ENCODE measurements at regions not wholly inside any gene's neighbourhood (a gene's known extent, or its start where the extent isn't known, plus 50 kb on each side); places are given as distances from the start of the nearest gene placed in this dataset.
"Not testable (repeated sequence)": the region's sequence is repeated elsewhere in the genome, so short reads cannot be mapped to it uniquely, and the experiment has no call there.

DNA sequence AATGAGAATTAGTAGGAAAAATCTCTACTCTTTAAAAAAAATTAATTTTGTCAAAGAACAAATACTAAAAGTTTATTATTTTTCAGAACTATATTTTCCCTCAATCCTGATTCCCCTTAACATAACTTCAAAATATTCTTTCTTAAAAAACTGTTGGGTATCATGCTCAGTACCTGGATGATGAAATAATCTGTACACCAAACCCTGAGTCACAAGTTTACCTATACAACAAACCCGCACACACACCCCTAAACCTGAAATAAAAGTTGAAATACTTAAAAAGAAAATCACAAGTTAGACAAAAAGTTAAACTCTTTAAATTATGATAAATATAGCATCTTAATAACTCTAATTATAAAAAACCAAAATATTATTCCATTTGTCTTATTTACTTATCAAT, 812.3 kb downstream of the MAT2B start:
- no peak for DNase-seq

DNA sequence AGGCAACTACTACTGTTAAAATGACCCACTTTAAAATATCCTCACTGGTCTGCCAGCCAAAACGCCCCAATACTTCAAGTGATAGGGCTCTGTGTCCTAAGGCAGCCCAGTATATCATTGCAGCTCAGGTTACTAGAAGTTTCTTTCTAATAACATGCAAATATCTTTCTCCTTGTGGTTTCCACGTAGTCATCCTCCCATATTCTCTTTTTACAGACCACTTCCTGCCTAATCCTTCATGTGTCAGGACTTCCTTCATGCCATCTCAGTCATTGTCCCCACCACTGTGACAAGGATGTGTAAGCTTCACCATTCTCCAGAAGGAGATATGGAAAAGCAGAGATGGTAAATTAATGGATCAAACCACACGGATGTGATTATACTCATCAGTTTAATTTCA, 813.7 kb downstream of the MAT2B start:
- DNase-seq = no peak

DNA sequence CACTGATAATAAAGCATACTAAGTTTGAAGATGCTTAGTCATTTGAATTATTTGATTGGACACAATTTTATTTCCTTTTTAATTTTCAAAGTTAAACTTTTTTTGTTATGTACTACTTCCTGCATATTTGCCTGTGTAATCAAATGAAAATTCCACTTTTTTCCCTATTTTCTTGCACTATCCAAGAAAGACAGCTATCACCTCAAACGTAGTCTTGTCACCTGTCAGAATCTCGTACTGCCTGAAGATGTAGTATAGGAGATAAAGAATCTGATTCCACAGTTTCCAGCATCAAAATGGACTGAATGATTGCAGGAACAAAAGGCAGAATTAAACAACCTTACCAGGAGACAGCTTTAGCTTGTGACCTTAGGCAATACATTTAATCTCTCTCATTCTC, 818.8 kb downstream of the MAT2B start:
- DNase-seq = no peak

DNA sequence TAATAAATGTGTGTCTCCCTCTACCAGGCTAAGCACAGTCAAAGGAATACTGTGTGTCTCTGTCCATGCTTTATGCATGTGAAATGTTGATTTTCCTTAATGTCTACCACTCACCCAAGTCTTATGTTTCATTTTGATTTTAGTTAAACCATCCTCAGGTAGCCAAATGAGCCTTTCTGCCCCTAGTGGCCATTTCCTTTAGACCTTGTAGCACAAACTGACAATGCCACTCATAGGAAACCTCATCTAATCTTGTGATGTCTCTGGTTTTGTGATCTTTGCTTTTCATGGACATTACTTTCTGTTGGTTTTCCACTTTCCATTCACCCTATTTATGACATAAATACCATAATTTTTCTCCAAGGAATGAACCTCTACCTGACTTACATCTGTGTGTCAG, 820.8 kb downstream of the MAT2B start:
- DNase-seq = no peak

DNA sequence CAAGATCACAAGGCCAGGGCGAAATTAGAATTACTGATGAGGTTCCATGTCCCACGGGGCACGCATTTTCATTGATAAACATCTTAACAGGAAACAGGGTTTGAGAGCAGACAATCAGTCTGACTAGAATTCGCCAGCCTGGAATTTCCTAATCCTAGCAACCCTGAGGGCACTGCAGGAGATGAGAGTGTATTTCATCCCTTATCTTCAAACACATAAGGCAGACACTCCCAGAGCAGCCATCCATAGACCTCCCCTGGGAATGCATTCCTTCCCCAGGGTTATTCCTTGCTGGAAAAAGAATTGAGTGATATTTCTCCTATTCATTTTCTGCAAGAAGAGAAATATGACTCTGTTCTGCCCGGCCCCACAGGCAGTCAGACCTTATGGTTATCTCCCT, 821.7 kb downstream of the MAT2B start:
- DNase-seq = not testable (repeated sequence)

DNA sequence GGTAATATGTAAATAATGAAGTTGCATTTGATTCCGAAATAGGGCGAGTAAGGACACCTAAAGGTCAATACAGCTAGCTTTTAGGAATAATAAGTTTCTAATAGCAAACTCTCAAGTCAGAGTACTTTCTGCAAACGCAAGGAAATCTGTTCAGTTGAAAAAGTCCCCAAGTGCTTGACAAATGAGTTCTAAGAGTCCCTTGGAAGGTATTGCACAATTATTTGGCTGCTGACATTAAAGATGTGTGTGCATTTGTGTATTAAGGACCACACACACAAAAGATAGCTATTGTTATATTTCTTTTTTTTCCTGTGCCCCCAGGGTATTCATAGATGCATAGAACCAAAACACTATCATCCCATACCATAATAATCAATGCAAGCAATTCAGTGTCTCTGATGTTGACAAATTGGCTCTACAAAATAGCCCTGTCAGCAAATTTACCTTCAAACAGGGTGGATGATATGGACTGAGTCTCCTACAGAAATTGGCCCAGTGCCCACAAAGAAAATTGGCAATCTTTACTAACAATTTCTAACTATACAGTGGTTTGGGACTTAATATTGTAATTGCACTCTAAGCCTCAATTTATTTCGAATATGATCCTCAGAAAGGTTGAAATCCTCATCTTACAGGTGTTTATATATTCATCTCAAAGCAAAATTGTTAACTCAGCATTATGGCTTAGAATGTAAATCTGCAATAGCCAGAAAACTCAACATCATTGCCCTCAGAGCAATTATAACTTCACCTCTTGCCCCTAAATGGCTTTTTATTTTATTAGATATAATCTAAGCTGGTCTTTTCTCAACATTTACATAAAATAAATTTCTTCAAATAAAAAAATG, 827.2 kb downstream of the MAT2B start:
- DNase-seq = no peak

DNA sequence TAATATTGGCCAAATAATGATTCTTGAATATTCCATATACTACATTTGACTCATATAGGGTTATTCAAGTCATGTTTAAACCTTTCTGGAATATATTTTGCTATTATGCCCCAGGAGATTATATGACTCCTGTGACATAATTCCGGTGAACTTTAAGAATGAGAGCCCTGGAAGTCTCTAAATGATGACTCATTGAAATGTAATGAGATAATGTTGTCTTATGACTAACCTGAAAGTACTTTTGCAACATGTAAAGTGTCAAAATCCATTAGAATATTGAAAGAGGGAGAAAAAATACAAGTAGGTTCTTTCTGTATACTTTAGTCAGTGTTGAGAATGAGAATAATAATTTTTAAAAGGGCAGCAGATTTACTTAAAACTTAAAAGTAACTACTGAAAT, 830.4 kb downstream of the MAT2B start:
- no peak for DNase-seq

DNA sequence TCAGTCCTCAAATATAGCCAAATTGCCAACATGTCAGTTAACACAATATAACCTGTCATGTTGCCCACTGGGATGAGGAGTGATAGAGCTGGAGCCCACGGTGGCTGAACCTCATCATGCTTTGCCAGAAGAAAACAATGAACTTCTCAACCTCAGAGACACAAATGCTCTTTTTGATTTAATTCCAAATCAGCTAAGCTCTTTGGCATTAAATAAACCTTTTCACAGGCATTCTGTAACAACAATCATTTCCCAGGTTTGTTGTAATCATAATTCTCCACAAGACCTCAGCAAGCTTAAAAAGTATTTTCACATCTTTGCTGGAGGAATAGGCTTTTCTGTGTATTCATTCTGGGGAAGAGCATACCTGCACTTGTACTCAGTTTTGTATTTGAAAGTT, 830.9 kb downstream of the MAT2B start:
- DNase-seq = no peak

DNA sequence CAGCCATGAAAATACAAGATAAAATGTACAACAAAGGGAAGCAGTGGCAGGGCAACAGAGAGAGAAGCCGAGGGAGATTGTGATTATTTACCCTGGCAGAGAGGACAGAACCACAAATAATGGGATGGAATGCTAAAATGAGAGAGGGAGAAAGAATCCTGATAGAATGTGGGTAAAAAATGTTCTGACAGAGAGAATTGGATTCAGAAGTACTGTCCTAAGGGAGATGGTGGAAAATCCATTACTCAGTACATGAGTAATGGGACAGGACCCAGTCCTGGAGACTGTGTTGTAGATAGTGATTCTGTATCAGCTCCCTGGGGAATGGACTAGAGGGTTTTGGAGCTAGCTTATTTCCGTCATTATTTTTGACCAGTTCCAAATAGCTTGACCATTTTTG, 831.5 kb downstream of the MAT2B start:
- DNase-seq = no peak

DNA sequence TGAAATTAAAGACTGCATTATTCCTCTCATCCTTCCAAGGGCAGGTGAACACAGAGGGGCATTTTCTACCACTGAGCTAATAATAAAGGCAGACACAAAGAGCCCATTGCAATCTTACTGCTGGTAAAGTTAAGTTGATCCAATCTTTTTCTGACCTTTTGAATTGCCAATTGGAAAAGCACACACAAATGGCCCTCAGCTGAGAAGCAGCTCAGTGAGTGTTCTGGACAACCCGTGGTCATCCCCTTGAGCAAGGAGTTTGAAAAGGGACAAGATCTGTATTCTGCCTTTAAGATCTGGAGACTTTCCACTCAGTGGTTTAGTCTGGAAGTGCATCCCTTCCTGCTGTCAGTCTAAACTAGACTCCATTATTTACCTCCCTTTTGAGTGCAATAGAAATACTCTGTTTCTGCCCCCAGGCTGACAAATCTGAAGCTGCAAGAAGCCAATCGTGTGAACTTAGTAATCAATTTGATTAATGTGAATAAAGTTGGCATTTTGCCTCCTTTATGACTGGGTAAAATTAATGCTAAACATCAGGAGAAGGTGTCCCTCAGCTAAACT, 835.7 kb downstream of the MAT2B start:
- DNase-seq = no peak

DNA sequence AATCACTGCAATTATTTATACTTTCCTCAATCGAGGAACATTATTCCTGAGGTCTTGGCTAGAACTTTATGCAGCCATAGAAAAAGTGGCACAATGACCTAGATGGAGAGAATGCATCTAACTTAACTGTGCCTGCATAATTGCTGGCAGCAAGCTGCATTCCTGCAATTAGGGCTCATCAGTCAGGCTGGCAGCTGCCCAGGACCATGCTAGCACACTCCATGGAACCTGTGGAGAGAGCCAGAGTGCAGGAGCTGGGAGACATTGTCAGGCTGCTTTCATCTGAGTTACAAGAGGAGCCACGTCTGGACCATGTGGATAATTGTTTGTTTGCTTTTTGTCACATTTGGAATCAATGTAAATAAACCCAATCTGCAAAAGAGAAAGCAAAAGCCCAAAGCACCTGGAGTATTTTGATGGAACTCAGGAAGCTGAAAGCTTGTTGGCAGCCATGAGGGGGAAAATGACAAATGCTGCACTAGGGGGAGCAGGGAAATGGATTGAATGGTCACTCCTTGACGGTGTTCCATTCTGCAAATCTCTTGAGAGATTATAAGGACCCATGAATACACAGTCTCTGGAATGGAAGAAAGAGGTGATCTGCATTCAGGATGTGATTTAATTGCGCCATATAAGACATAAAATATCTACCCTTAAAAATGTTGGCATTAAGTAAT, 839.9 kb downstream of the MAT2B start:
- no peak for DNase-seq

DNA sequence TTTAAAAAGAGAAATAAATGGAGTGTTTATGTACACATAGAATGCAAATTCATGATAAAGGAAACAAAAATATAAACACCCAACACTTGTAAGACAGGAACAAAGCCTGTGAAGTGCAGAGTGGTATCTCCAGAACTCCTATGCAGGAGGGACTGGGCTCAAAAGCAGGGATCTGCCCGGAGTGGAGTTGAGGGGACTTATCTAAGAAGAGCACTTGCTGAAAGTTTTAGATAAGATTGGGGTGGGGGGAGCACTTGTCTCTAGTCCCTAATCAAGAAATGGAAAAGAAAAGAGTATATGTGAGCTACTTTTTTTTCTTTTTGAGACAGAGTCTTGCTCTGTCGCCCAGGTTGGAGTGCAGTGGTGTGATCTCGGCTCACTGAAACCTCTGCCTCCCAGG, 840.4 kb downstream of the MAT2B start:
- no peak for DNase-seq

DNA sequence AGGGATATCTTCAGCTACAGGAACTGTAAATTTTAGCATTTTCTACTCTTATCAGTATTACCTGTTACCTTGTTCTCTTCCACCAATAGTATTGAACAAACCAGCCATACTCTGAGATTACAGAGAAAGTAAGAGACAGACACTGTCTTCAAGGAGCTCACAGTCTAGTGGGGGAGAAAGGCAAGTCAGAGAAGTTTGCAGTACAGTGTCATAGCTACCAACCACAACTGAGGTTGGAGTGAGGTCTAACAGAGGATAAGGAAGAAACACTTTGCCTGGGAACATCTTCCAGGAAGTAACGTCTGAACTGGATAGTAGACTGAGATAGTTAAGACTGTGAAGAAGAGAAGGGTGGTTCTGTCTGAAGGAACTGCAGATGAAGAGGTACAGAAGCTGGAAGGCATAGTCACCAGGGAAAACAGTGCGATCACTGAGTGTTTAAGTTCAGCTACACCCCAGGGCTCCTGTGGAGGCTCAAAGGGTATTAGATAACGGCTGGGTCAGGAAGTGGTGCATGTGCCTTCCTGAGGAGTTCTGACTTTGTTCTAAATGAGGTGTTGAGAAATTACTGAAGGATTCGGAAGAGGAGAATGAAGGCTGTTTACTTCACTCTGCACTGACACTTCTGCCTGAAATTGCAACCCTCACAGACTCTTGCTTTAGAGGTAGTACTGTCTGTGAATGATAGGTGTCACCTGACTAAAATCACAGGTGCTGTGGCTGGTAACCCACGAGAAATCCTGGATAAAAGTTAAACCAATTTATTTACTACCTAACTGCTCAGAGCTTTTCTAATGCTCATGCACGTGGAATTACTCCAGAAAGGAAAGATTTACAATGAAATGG, 841.6 kb downstream of the MAT2B start:
- no peak for DNase-seq

DNA sequence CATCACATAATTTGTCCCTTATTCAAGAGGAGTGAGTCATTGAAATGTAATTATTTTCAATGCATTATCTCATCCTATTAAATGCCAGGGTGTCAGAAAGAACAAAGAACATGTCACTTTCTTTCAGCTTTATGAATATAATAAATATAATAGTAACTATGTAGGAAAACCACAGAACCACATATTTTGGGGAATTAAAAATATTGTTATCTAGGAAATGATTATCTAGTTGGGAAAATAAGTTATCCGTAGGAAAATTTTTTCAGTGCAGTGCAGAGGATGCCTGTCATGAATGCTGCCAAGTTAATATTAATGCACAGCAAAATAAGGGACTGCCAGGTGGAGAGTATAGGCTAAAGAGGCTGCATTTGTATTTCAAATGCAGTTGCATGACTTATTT, 844.8 kb downstream of the MAT2B start:
- DNase-seq = no peak

DNA sequence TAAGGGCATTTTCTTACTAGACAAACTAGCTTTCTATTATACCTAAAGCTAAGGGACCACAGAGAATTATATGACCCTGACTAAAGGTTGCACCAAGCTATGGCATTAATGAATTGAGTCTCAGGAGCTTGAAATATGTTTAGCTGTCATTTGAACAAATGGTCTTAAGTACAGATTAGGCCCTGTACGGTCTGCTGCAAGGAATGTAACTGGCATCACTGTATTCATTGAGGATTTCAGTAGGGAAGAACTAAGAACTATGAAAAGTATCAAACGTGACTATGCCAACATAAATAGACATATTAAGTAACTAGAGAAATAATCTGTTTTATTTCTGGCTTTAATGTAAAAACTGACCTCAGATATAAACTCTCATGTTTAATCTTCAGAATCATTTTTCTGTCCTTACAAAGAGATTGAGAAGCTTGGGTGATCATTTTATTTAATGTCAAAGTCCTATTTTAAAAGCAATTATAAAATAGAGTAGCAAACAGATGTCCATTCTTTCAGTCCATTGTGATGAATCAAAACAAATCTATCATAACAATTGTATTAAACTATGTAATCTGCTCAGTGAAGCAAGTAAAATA, 845.9 kb downstream of the MAT2B start:
- DNase-seq = no peak

DNA sequence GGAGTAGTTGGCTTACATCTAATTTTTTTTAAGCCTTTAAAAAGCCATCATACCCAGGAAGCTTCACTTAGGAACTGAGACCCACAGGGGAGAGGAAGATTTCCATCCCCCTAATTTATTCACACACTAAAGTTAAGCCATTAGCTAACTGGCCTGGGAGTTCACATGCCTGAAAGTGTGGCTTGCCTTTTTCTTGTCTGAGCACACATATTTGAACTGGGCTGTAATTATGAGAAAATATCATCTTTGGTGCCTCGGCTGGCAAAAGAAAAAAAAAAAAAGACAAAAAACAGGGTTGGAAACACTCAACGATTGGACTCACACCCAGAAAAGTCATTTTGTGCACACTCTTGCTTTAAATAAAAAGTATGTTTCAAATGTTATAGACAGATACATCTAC, 847.3 kb downstream of the MAT2B start:
- DNase-seq = no peak

DNA sequence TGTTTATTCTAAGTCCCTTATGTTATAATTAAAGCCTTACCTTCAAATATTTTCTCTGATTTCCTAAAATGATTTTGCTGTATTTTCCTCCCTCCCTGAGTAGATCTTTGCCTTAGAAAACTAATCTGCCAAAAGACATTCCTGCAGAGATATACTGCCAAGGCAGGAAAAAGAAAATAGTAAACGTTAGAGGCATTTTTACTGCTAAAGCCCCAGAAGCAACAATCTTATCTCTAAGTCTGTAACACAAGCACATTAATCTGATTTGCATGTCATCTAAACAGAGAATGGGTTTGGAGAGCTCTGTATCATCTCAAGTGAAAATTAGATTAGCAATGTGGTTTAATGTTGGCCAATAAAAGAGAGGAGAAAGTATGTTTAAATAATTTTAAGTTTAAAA, 847.7 kb downstream of the MAT2B start:
- no peak for DNase-seq

DNA sequence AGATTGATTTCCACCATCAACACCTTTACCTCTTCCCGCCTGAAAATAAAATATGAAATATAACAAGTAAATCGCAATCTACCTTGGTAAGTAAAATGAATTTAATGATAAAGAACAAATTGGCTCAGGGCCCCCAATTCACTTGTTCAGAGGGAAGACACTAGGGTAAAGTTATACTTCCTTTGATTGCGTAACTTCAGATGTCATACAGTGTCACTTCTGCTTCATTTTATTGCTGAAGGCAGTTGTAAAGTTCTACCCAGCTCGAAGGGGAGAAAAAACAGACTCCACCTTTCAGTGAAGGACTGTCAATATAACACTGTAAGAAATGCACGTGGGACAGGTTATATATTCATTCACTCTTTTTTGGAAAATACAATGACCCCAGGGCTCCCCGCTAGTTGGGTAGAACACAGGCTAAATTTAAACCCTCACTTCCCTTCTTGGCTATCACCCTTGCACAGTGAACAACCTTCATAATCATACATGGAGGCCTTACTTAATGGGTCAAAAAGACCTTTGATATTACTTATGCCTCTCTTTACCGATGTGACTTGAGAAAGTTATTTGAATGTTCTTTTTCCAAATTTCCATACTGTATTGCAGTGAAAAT, 848.8 kb downstream of the MAT2B start:
- DNase-seq = no peak

DNA sequence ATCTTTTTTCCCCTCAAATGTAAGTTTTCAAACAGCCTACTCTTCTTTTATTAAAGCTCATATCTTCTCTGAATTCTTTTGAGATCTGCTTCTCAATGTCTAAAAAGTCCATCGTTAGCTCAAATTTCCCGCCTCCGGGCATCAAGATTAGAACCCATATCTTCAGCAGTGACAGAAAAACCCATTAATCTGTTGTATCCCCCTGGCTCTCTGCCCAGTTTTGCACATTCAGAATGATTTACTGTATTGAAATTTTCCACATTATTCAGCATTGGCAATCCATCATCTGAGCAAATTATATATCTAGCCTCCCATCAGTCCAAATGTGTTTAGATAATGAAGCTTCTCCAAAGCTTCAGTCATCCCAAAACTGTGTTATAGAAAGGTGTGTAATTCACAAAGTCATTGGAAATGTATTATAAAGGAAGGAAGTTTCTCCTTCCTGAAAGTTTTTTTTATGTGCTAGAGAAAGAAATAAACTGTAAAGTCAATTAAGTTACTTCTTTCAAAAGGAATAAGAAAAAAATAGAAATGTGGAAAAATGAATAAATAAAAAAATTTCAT, 849.9 kb downstream of the MAT2B start:
- no peak for DNase-seq

DNA sequence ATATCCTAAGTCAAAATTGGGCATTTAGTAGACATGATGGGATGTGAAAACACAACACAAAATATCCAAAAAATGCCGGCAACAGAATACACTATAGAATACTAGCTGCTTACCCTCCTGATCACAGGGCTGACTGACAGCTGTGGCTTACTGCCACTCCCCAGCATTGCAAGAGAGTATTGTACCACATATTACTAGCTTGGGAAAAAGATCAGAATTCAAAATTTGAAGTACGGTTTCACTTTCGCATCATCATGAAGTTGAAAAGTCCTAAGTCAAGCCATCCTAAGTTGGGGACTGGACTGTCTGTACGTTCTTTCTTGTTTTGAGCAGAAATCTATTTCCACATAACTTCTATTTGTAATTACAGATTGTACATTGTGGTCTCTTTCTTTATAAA, 851.4 kb downstream of the MAT2B start:
- no peak for DNase-seq

DNA sequence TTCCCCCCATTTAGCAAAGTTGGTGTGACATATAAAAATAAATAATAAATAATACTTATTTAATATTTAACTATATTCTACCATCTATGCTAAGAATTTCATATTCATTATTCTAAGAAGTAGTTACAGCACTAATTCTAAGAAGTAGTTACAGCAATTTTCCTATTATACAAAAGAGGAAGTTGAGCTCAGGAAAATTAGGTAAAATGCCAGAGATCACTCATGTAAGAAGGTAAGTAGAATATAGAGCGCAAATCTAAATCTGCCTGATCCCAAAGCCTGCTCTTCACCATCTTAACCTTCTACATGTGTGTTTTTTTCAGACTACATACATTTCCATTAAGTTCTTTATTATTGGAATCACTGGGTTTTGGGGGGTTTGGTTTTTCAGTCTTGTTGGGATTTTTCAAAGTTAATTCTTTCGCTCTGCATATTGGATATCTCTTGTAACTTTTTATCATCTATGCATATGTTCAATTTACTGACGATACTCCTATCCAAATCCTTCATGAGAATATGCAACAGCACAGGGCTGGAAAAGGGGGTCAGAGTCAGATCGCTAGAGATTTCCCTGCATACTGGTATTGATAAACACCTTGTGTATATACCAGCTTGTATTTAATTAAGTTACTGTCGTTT, 852.1 kb downstream of the MAT2B start:
- no peak for DNase-seq

All from activated CD4-positive, alpha-beta T cell treated with anti-CD3 and anti-CD28 coated beads, Interleukin-10, Interleukin-2, amounts not matched to agents 100 ng/mL and 50 ng/mL, durations not matched to agents 16 hours and 8 hours (primary cell).